ENCODE measurements at regions not wholly inside any gene's neighbourhood (a gene's known extent, or its start where the extent isn't known, plus 50 kb on each side); places are given as distances from the start of the nearest gene placed in this dataset.
"Not testable (repeated sequence)": the region's sequence is repeated elsewhere in the genome, so short reads cannot be mapped to it uniquely, and the experiment has no call there.

GRCh38 chr13:50255639-50256038 lies 240.4 kb downstream of the KCNRG start:
- H3K4me3 ChIP-seq (replicated peaks; ENCODE audit: low read depth, low read length): no peak overlapping the region
- DNase-seq (ENCODE audit: extremely low read depth, low read depth): no peak
- no peak for TF ChIP-seq CTCF (IDR thresholded peaks at IDR 0.05; ENCODE audit: low read depth, low read length, missing control alignments)

GRCh38 chr13:50256536-50257321 lies 241.5 kb downstream of the KCNRG start:
- DNase-seq (ENCODE audit: extremely low read depth, low read depth); H3K4me3 ChIP-seq (replicated peaks; ENCODE audit: low read depth, low read length): not testable (repeated sequence)

GRCh38 chr13:50257646-50258045 lies 242.4 kb downstream of the KCNRG start:
- no peak for TF ChIP-seq CTCF (IDR thresholded peaks at IDR 0.05; ENCODE audit: low read depth, low read length, missing control alignments)
- no peak overlapping the region for H3K4me3 ChIP-seq (replicated peaks; ENCODE audit: low read depth, low read length)

GRCh38 chr13:50261130-50261901 lies 246.1 kb downstream of the KCNRG start:
- H3K4me3 ChIP-seq (replicated peaks; ENCODE audit: low read depth, low read length): no peak overlapping the region
- TF ChIP-seq CTCF (IDR thresholded peaks at IDR 0.05; ENCODE audit: low read depth, low read length, missing control alignments): no peak
- no peak for DNase-seq (ENCODE audit: extremely low read depth, low read depth)

More at GRCh38 chr13:50257646-50258045, 242.4 kb downstream of the KCNRG start:
- DNase-seq (ENCODE audit: extremely low read depth, low read depth): no peak

GRCh38 chr13:50267066-50267465 lies 251.8 kb downstream of the KCNRG start:
- no peak for TF ChIP-seq CTCF (IDR thresholded peaks at IDR 0.05; ENCODE audit: low read depth, low read length, missing control alignments)
- DNase-seq (ENCODE audit: extremely low read depth, low read depth): no peak
- H3K4me3 ChIP-seq (replicated peaks; ENCODE audit: low read depth, low read length): no peak overlapping the region

GRCh38 chr13:50267917-50268316 lies 252.7 kb downstream of the KCNRG start:
- no peak for TF ChIP-seq CTCF (IDR thresholded peaks at IDR 0.05; ENCODE audit: low read depth, low read length, missing control alignments)
- DNase-seq (ENCODE audit: extremely low read depth, low read depth): no peak

GRCh38 chr13:50268500-50268899 lies 253.3 kb downstream of the KCNRG start:
- TF ChIP-seq CTCF (IDR thresholded peaks at IDR 0.05; ENCODE audit: low read depth, low read length, missing control alignments): no peak
- no peak overlapping the region for H3K4me3 ChIP-seq (replicated peaks; ENCODE audit: low read depth, low read length)
- no peak for DNase-seq (ENCODE audit: extremely low read depth, low read depth)

More at GRCh38 chr13:50267917-50268316, 252.7 kb downstream of the KCNRG start:
- H3K4me3 ChIP-seq (replicated peaks; ENCODE audit: low read depth, low read length): no peak overlapping the region
